WTC11 (cell line): ENCODE measurements at regions not wholly inside any gene's neighbourhood (a gene's known extent, or its start where the extent isn't known, plus 50 kb on each side); places are given as distances from the start of the nearest gene placed in this dataset.

Experiments used
- ATAC-seq: fragments of 200-7000 bp; cut with Tn5 transposase; 2 replicates; pipeline ENCODE4 v1.10.0; 2021; ENCODE audit warnings: mild to moderate bottlenecking, moderate library complexity
- CTCF ChIA-PET: fragments of 300-600 bp; sonication (Branson Sonifier 250); formaldehyde crosslinking; loops from one replicate; lab custom pipeline; 2021; ENCODE audit warnings: antibody characterized with exemption; lab: Charles Lee
- POLR2A ChIA-PET: fragments of 350-600 bp; sonication (Branson Sonifier 250); formaldehyde crosslinking; loops from one replicate; lab custom pipeline; 2021; ENCODE audit warnings: antibody characterized with exemption; lab: Charles Lee
- DNase-seq: peaks from one replicate; pipeline ENCODE4 v3.0.0; 2021; ENCODE audit warnings: low spot score
- H3K27ac Mint-ChIP-seq: 2 replicates; pipeline ENCODE4 v1.8.0; 2021; ENCODE audit warnings: mixed read lengths
- H3K27me3 Mint-ChIP-seq: 2 replicates; pipeline ENCODE4 v1.8.0; 2021; ENCODE audit warnings: low read depth, mild to moderate bottlenecking, moderate library complexity, mixed read lengths
- H3K36me3 Mint-ChIP-seq: 2 replicates; pipeline ENCODE4 v1.8.0; 2021; ENCODE audit warnings: mixed read lengths
- H3K4me1 Mint-ChIP-seq: 2 replicates; pipeline ENCODE4 v1.8.0; 2022; ENCODE audit warnings: mixed read lengths
- H3K4me3 Mint-ChIP-seq: 2 replicates; pipeline ENCODE4 v1.8.0; 2021; ENCODE audit warnings: mild to moderate bottlenecking, moderate library complexity, mixed read lengths
- H3K9me3 Mint-ChIP-seq: 2 replicates; pipeline ENCODE4 v1.8.0; 2021; ENCODE audit warnings: mixed read lengths
- AFF4 ChIP-seq: sonication (generic); formaldehyde crosslinking; IDR thresholded peaks from 2 replicates; pipeline ENCODE4 v1.8.1; 2023; ENCODE audit warnings: mild to moderate bottlenecking, missing genetic modification reagents, borderline replicate concordance
- ARID4B ChIP-seq: sonication (generic); formaldehyde crosslinking; IDR thresholded peaks from 2 replicates; pipeline ENCODE4 v1.8.0; 2023; ENCODE audit warnings: missing genetic modification reagents, mild to moderate bottlenecking, borderline replicate concordance
- ATF1 ChIP-seq: sonication (generic); formaldehyde crosslinking; IDR thresholded peaks from 2 replicates; pipeline ENCODE4 v1.8.1; 2023; ENCODE audit warnings: mild to moderate bottlenecking, moderate library complexity, missing genetic modification reagents
- ATF2 ChIP-seq: sonication (generic); formaldehyde crosslinking; IDR thresholded peaks from 2 replicates; pipeline ENCODE4 v1.8.1; 2022; ENCODE audit warnings: low read depth, missing genetic modification reagents, borderline replicate concordance
- CREM ChIP-seq: sonication (generic); formaldehyde crosslinking; IDR thresholded peaks from 2 replicates; pipeline ENCODE4 v1.8.1; 2022; ENCODE audit warnings: mild to moderate bottlenecking, missing genetic modification reagents, moderate library complexity
- CTCF ChIP-seq: fragments of 200-600 bp; IDR thresholded peaks from 2 replicates; pipeline ENCODE4 v1.8.0; 2022; ENCODE audit warnings: antibody characterized with exemption
- ELF4 ChIP-seq: sonication (generic); formaldehyde crosslinking; IDR thresholded peaks from 2 replicates; pipeline ENCODE4 v1.8.1; 2022; ENCODE audit warnings: low read depth, mild to moderate bottlenecking, moderate library complexity, missing genetic modification reagents
- EMX1 ChIP-seq: fragments of 250-450 bp; sonication (Bioruptor Pico); IDR thresholded peaks from 2 replicates; pipeline ENCODE4 v1.8.0; 2021; ENCODE audit warnings: mild to moderate bottlenecking
- KAT7 ChIP-seq: sonication (generic); formaldehyde crosslinking; IDR thresholded peaks from 2 replicates; pipeline ENCODE4 v1.8.1; 2023; ENCODE audit warnings: missing genetic modification reagents, mild to moderate bottlenecking, borderline replicate concordance
- MYBL2 ChIP-seq: sonication (generic); formaldehyde crosslinking; IDR thresholded peaks from 2 replicates; pipeline ENCODE4 v1.8.1; 2023; ENCODE audit warnings: mild to moderate bottlenecking, moderate library complexity, missing genetic modification reagents
- NFYB ChIP-seq: sonication (generic); formaldehyde crosslinking; conservative IDR thresholded peaks from 2 replicates; pipeline ENCODE4 v1.8.0; 2022; ENCODE audit warnings: low read depth, missing genetic modification reagents
- NR1H2 ChIP-seq: sonication (generic); formaldehyde crosslinking; IDR thresholded peaks from 2 replicates; pipeline ENCODE4 v1.9.0; 2021; ENCODE audit warnings: mild to moderate bottlenecking, moderate library complexity, missing genetic modification reagents
- SMAD4 ChIP-seq: sonication (generic); formaldehyde crosslinking; IDR thresholded peaks from 2 replicates; pipeline ENCODE4 v1.8.0; 2022; ENCODE audit warnings: mild to moderate bottlenecking, missing genetic modification reagents
- SOX15 ChIP-seq: fragments of 250-450 bp; sonication (Bioruptor Pico); IDR thresholded peaks from 2 replicates; pipeline ENCODE4 v1.9.0; 2021; ENCODE audit warnings: mild to moderate bottlenecking
- TEAD4 ChIP-seq: sonication (generic); formaldehyde crosslinking; IDR thresholded peaks from 2 replicates; pipeline ENCODE4 v1.8.0; 2022; ENCODE audit warnings: mild to moderate bottlenecking, missing genetic modification reagents
- ZBTB21 ChIP-seq: sonication (generic); formaldehyde crosslinking; IDR thresholded peaks from 2 replicates; pipeline ENCODE4 v1.8.1; 2023; ENCODE audit warnings: mild to moderate bottlenecking, missing genetic modification reagents, borderline replicate concordance
- ZBTB43 ChIP-seq: sonication (generic); formaldehyde crosslinking; IDR thresholded peaks from 2 replicates; pipeline ENCODE4 v1.8.1; 2023; ENCODE audit warnings: mild to moderate bottlenecking, missing genetic modification reagents
- ZNF671 ChIP-seq: fragments of 250-450 bp; sonication (Bioruptor Pico); IDR thresholded peaks from 2 replicates; pipeline ENCODE4 v1.8.0; 2021; ENCODE audit warnings: mild to moderate bottlenecking

- H3K27me3 Mint-ChIP-seq: peaks cover 12% of the 10 kb centered on the region
- DNase-seq (no peak), ATAC-seq (no peak)
- peaks cover 15% of the 10 kb centered on the region for H3K36me3 Mint-ChIP-seq
- no peak for TF ChIP-seq ATF1 (CRISPR knock-in tag)
- ChIA-PET POLR2A (no interaction called here), CTCF (no interaction called here)
- no peak overlapping the region for H3K27ac Mint-ChIP-seq
- H3K4me1 Mint-ChIP-seq: no peaks in the 10 kb centered on the region
- H3K9me3 Mint-ChIP-seq: peaks cover 31% of the 10 kb centered on the region
- H3K4me3 Mint-ChIP-seq: no peak overlapping the region
Measured at GRCh38 chr10:112874982-112875381, 75.1 kb upstream of the TCF7L2 start.

- peaks cover 12% of the 10 kb centered on the region for H3K27me3 Mint-ChIP-seq
- ATAC-seq (no peak), DNase-seq (no peak)
- H3K4me1 Mint-ChIP-seq: no peaks in the 10 kb centered on the region
- POLR2A ChIA-PET: no interaction called here
- CTCF ChIA-PET: no interaction called here
- no peak overlapping the region for H3K4me3 Mint-ChIP-seq
- peaks cover 33% of the 10 kb centered on the region for H3K9me3 Mint-ChIP-seq
- H3K27ac Mint-ChIP-seq: no peak overlapping the region
- no peak for TF ChIP-seq ZBTB21 (CRISPR knock-in tag)
- TF ChIP-seq NFYB (CRISPR knock-in tag): no peak
- TF ChIP-seq AFF4: no peak
- TF ChIP-seq ATF2: no peak
- TF ChIP-seq SMAD4 (CRISPR knock-in tag): no peak
- no peak for TF ChIP-seq NR1H2
- no peak for TF ChIP-seq EMX1 (CRISPR knock-in tag)
- TF ChIP-seq CTCF: no peak
- no peak for TF ChIP-seq TEAD4 (CRISPR knock-in tag)
- no peak for TF ChIP-seq CREM
- TF ChIP-seq, all 79 proteins: peak for 0
- peaks cover 17% of the 10 kb centered on the region for H3K36me3 Mint-ChIP-seq
Measured at GRCh38 chr10:112875476-112876267, 74.4 kb upstream of the TCF7L2 start.

- no peak overlapping the region for H3K27ac Mint-ChIP-seq
- H3K27me3 Mint-ChIP-seq: peaks cover 37% of the 10 kb centered on the region
- H3K4me1 Mint-ChIP-seq: peaks cover 5% of the 10 kb centered on the region
- ChIA-PET CTCF (no interaction called here), POLR2A (no interaction called here)
- no peak overlapping the region for H3K4me3 Mint-ChIP-seq
- peaks cover 15% of the 10 kb centered on the region for H3K36me3 Mint-ChIP-seq
- ATAC-seq (no peak), DNase-seq (no peak)
- peaks cover 24% of the 10 kb centered on the region for H3K9me3 Mint-ChIP-seq
- no peak for TF ChIP-seq ZNF671 (CRISPR knock-in tag)
- TF ChIP-seq ELF4 (CRISPR knock-in tag): no peak
- no peak for TF ChIP-seq MYBL2 (CRISPR knock-in tag)
- no peak for TF ChIP-seq ZBTB43 (CRISPR knock-in tag)
- TF ChIP-seq ZBTB21 (CRISPR knock-in tag): no peak
- no peak for TF ChIP-seq EMX1 (CRISPR knock-in tag)
- no peak for TF ChIP-seq ARID4B (CRISPR knock-in tag)
- TF ChIP-seq SOX15 (CRISPR knock-in tag): no peak
- no peak for TF ChIP-seq KAT7
Measured at GRCh38 chr10:112880633-112881530, 69.2 kb upstream of the TCF7L2 start.
